Erythroblast (primary cell): ENCODE measurements at regions not wholly inside any gene's neighbourhood (a gene's known extent, or its start where the extent isn't known, plus 50 kb on each side); places are given as distances from the start of the nearest gene placed in this dataset.

Experiments used
- GATA1 ChIP-seq: IDR thresholded peaks from 2 replicates; pipeline ENCODE4 v1.6.1; 2011; ENCODE audit warnings: low read depth, mild to moderate bottlenecking, control low read depth, low read length, moderate library complexity
- POLR2A ChIP-seq: IDR thresholded peaks from 2 replicates; pipeline ENCODE4 v1.6.1; 2011; ENCODE audit warnings: mild to moderate bottlenecking, low read length

GRCh38 chr7:12802070-12802469 lies 114.6 kb downstream of the ARL4A start:
- TF ChIP-seq POLR2A (no peak), GATA1 (no peak)
